T-cell (primary cell): ENCODE measurements at regions not wholly inside any gene's neighbourhood (a gene's known extent, or its start where the extent isn't known, plus 50 kb on each side); places are given as distances from the start of the nearest gene placed in this dataset.

ENCODE experiments used
- ATAC-seq, 4 experiments: fragments of 200-7000 bp in 3 of 4; fragments of 150-1000 bp in 1 of 4; cut with Tn5 transposase; replicated peaks in 1 of 4; 1 replicate in 3 of 4; 2 replicates in 1 of 4; pipeline ENCODE4 v1.10.0; 2021; ENCODE audit warnings: moderate library complexity in 3 of 4, mild to moderate bottlenecking in 2 of 4, moderate number of reproducible peaks in 1 of 4
- CTCF ChIA-PET, 2 donors: fragments of 300-600 bp; sonication (Branson Sonifier 250); formaldehyde crosslinking; loops; one replicate each; lab custom pipeline; 2022; ENCODE audit warnings: antibody characterized with exemption in 2 of 2; lab: Charles Lee
- POLR2A ChIA-PET, 2 donors: fragments of 300-600 bp; sonication (Branson Sonifier 250); formaldehyde crosslinking; loops; one replicate each; lab custom pipeline; 2022; ENCODE audit warnings: antibody characterized with exemption in 2 of 2; lab: Charles Lee
- DNase-seq, 35 experiments: peaks; one replicate each; pipeline versions ENCODE4 v3.0.0 to v3.0.0-alpha.2; 2013 to 2023
- H3K27ac ChIP-seq: one replicate; pipeline ENCODE4 v1.5.1; 2013; ENCODE audit warnings: low read length
- H3K27me3 ChIP-seq, 2 experiments: replicated peaks in 1 of 2; 1 replicate in 1 of 2; 2 replicates in 1 of 2; pipeline versions ENCODE4 v1.6.1 to v1.7.0; 2013; ENCODE audit warnings: low read length in 1 of 2, mixed read lengths in 1 of 2; ENCODE audit not compliant: control insufficient read depth in 2 of 2, insufficient read depth in 2 of 2; ENCODE audit errors: extremely low read depth in 1 of 2
- H3K36me3 ChIP-seq, 2 donors: 1 replicate in 1 of 2; 2 replicates in 1 of 2; pipeline versions ENCODE4 v1.6.1 to v1.7.0; 2013; ENCODE audit warnings: low read length in 1 of 2; ENCODE audit not compliant: control insufficient read depth in 2 of 2, insufficient read depth in 1 of 2; ENCODE audit errors: extremely low read depth in 1 of 2
- H3K4me1 ChIP-seq, 2 experiments: 1 replicate in 1 of 2; 2 replicates in 1 of 2; pipeline versions ENCODE4 v1.6.1 to v1.7.0; 2013; ENCODE audit warnings: low read length in 2 of 2, mixed read lengths in 1 of 2; ENCODE audit not compliant: insufficient read depth in 2 of 2, control insufficient read depth in 1 of 2; ENCODE audit errors: extremely low read depth in 1 of 2
- H3K4me3 ChIP-seq, 2 donors: 1 replicate in 1 of 2; 2 replicates in 1 of 2; pipeline versions ENCODE4 v1.5.1 to v1.7.0; 2013; ENCODE audit warnings: mild to moderate bottlenecking in 2 of 2, low read length in 1 of 2, moderate library complexity in 1 of 2; ENCODE audit not compliant: control insufficient read depth in 1 of 2; ENCODE audit errors: extremely low read depth in 1 of 2
- H3K9me3 ChIP-seq: 2 replicates; pipeline ENCODE4 v1.7.0; 2013
- H3K27ac Mint-ChIP-seq, 2 donors: one replicate each; pipeline ENCODE4 v1.8.0; 2020 to 2021; ENCODE audit warnings: mild to moderate bottlenecking in 2 of 2, mixed read lengths in 2 of 2
- H3K27me3 Mint-ChIP-seq, 2 donors: one replicate each; pipeline ENCODE4 v1.8.0; 2021 to 2022; ENCODE audit warnings: mixed read lengths in 2 of 2
- H3K36me3 Mint-ChIP-seq: one replicate; pipeline ENCODE4 v1.8.0; 2021; ENCODE audit warnings: mixed read lengths
- H3K4me1 Mint-ChIP-seq, 3 donors: one replicate each; pipeline ENCODE4 v1.8.0; 2020 to 2022; ENCODE audit warnings: mixed read lengths in 3 of 3, mild to moderate bottlenecking in 1 of 3
- H3K4me3 Mint-ChIP-seq, 3 donors: one replicate each; pipeline ENCODE4 v1.8.0; 2020 to 2022; ENCODE audit warnings: mild to moderate bottlenecking in 3 of 3, mixed read lengths in 3 of 3, moderate library complexity in 3 of 3
- H3K9me3 Mint-ChIP-seq, 3 donors: one replicate each; pipeline ENCODE4 v1.8.0; 2020 to 2022; ENCODE audit warnings: mixed read lengths in 3 of 3
- WGBS: methylation state at CpG from one replicate; pipeline ENCODE4 v1.1.5; 2013; ENCODE audit warnings: missing lambda C conversion rate; ENCODE audit not compliant: insufficient coverage; 5-methylcytosine and 5-hydroxymethylcytosine counted together

DNA sequence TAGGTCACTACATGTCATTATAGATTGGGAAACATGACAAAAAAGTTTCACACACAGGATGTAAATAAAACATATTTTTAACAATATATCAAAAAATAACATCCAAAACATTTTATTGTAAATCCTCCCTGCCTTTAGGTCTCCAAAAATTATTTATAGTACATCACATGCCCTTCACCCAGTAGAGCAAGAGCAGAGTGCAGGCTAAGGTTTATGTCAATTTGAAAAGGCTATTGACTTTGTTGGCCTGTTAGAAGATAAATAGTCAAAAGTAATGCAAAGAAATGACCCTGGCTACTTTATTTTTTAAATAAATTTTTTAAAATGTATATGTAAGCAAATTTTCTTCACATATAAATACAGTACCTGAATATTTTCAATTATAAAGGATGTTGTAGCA is 983.7 kb downstream of the RAB28 start:
- POLR2A ChIA-PET, result no interaction called here
- peaks cover 3% of the 10 kb centered on the region for H3K9me3 ChIP-seq
- Mint-ChIP-seq H3K4me3 (no peak overlapping the region), H3K27ac (no peak overlapping the region), H3K27me3 (no peaks in the 10 kb centered on the region), H3K4me1 (no peaks in the 10 kb centered on the region), H3K36me3 (no peaks in the 10 kb centered on the region), H3K9me3 (peaks cover 2 to 14% (median 13%) of the 10 kb centered on the region in 3 donors)
- no peak for ATAC-seq
- H3K4me1 ChIP-seq, result no peaks in the 10 kb centered on the region
- no peaks in the 10 kb centered on the region for H3K27me3 ChIP-seq
- CTCF ChIA-PET, result no interaction called here
- H3K4me3 ChIP-seq, result no peak overlapping the region
- no peak overlapping the region for H3K27ac ChIP-seq
- no peak for DNase-seq
- no peaks in the 10 kb centered on the region for H3K36me3 ChIP-seq

DNA sequence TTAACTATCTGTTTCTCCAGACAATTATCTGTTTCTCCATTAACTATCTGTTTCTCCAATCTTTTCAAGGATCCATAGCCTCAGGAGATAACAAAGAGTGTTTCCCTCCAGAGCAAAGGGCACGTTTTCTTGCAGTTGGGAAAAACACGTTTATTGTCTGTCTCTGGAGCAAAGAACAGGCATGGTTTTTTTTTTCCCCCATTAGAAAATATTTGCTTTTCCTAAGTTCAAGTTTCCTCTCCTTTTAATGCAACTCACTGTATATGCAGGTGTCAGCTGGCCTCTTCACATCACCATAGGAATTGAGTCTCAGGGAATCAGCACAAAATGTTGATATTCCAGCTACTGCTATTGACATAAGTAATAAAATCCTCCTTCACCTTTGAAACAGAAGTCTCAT is 984.4 kb downstream of the RAB28 start:
- no peaks in the 10 kb centered on the region for H3K4me1 Mint-ChIP-seq
- no peak overlapping the region for H3K4me3 Mint-ChIP-seq
- H3K27ac Mint-ChIP-seq, result no peak overlapping the region
- no peaks in the 10 kb centered on the region for H3K27me3 Mint-ChIP-seq
- H3K36me3 Mint-ChIP-seq, result no peaks in the 10 kb centered on the region
- H3K9me3 ChIP-seq, result peaks cover 3% of the 10 kb centered on the region
- H3K4me3 ChIP-seq, result no peak overlapping the region
- H3K36me3 ChIP-seq, result no peaks in the 10 kb centered on the region
- ChIA-PET CTCF (no interaction called here), POLR2A (no interaction called here)
- H3K27me3 ChIP-seq, result no peaks in the 10 kb centered on the region
- H3K4me1 ChIP-seq, result no peaks in the 10 kb centered on the region
- ATAC-seq, result no peak
- WGBS, result no CpG with 5 or more reads among the region's 2 CpGs
- H3K27ac ChIP-seq, result no peak overlapping the region
- H3K9me3 Mint-ChIP-seq, result peaks cover 5 to 16% (median 14%) of the 10 kb centered on the region in 3 donors
- no peak for DNase-seq

DNA sequence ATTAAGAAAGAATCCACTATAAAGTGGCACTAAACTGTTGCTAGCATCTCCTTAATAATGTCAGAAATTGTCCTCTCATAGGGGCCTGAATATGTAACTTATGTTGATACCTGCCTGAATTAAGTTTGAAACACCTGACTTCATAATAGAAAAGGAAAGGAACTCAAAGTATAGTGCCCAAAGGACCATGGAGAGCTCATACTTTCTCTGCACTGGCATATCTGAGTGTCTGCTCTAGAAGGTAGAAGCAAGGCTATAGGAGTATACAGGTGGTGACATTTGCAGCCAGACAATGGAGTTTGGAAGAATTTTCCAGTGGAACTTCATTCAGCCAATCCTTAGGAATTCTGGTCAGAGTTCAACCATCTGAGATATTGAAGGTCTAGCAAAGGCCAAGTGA is 988.9 kb downstream of the RAB28 start:
- H3K27ac Mint-ChIP-seq, result no peak overlapping the region
- Histone ChIP-seq H3K4me3 (no peak overlapping the region), H3K9me3 (peaks cover 3% of the 10 kb centered on the region), H3K27ac (no peak overlapping the region), H3K36me3 (no peaks in the 10 kb centered on the region), H3K27me3 (no peaks in the 10 kb centered on the region), H3K4me1 (no peaks in the 10 kb centered on the region)
- H3K4me1 Mint-ChIP-seq, result no peaks in the 10 kb centered on the region
- no peaks in the 10 kb centered on the region for H3K36me3 Mint-ChIP-seq
- ChIA-PET CTCF (no interaction called here), POLR2A (no interaction called here)
- H3K27me3 Mint-ChIP-seq, result no peaks in the 10 kb centered on the region
- DNase-seq (no peak), ATAC-seq (no peak)
- H3K4me3 Mint-ChIP-seq, result no peak overlapping the region
- H3K9me3 Mint-ChIP-seq, result peaks cover 7 to 11% (median 8%) of the 10 kb centered on the region in 3 donors

DNA sequence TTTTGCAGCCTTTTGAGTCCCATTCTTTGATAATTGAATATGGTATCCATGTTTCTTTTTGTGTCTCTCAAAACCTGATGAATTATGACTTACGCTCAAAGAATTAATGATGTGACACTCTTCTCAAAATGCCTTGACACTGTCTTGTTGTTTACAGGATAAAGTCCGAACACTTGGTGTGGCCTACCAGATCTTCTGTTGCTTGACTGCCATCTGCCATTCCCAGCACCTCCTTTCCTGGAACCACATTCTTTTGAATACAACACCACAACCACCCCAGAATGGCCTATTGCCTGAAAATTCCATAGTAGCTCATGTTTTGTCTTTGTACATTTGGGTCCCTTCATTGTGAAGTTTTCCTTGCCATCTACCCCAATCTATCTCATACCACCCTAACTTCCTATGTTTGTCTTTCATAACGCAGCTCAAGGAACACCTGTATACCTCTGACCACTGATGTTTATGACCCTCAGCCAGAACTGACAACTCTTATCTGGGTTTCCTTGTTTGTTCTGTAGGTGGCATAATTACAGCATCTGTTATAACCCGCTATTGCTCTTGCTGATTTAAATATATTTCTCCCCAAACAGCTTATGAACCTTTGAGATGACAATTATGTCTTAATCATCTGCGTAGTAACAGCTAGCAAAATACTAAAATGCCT is 991.3 kb downstream of the RAB28 start:
- ChIA-PET CTCF (no interaction called here), POLR2A (no interaction called here)
- DNase-seq (no peak), ATAC-seq (no peak)
- no peaks in the 10 kb centered on the region for H3K36me3 ChIP-seq
- no peak overlapping the region for H3K27ac ChIP-seq
- 68% methylated on average over 2 of the region's 5 CpGs for WGBS
- H3K4me1 ChIP-seq, result no peaks in the 10 kb centered on the region
- H3K27ac Mint-ChIP-seq, result no peak overlapping the region
- H3K9me3 Mint-ChIP-seq, result peaks cover 8 to 17% (median 15%) of the 10 kb centered on the region in 3 donors
- H3K27me3 ChIP-seq, result no peaks in the 10 kb centered on the region
- H3K4me1 Mint-ChIP-seq, result no peaks in the 10 kb centered on the region
- H3K9me3 ChIP-seq, result peaks cover 3% of the 10 kb centered on the region
- H3K27me3 Mint-ChIP-seq, result no peaks in the 10 kb centered on the region
- no peak overlapping the region for H3K4me3 Mint-ChIP-seq
- no peak overlapping the region for H3K4me3 ChIP-seq
- no peaks in the 10 kb centered on the region for H3K36me3 Mint-ChIP-seq

DNA sequence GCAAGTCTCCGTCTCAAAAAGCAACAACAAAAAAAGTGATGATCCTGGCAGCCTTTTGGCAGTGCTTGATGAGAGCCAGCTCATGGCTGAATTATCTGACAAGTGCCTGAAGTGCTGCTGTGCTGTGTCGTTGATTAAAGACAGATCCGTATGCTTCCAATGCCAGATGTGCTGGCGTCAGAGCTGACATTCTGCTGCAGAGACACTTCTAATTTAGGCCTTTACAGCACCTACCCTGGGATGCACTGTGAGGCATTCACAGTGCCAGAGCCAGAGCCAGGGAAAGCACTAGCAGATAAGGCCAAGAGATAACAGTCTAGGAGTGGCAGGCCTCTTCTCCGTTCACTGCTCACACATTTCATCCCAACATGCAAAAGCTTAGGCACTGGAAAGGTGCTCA is 995.5 kb downstream of the RAB28 start:
- Histone ChIP-seq H3K27me3 (no peaks in the 10 kb centered on the region), H3K36me3 (no peaks in the 10 kb centered on the region), H3K9me3 (no peaks in the 10 kb centered on the region), H3K4me1 (no peaks in the 10 kb centered on the region), H3K4me3 (no peak overlapping the region), H3K27ac (no peak overlapping the region)
- H3K36me3 Mint-ChIP-seq, result no peaks in the 10 kb centered on the region
- H3K27ac Mint-ChIP-seq, result no peak overlapping the region
- ATAC-seq (no peak), DNase-seq (no peak)
- peaks cover 10 to 18% (median 13%) of the 10 kb centered on the region in 3 donors for H3K9me3 Mint-ChIP-seq
- no peaks in the 10 kb centered on the region for H3K27me3 Mint-ChIP-seq
- ChIA-PET CTCF (no interaction called here), POLR2A (no interaction called here)
- 57% methylated on average over 4 of the region's 5 CpGs for WGBS
- H3K4me1 Mint-ChIP-seq, result no peaks in the 10 kb centered on the region
- H3K4me3 Mint-ChIP-seq, result no peak overlapping the region

DNA sequence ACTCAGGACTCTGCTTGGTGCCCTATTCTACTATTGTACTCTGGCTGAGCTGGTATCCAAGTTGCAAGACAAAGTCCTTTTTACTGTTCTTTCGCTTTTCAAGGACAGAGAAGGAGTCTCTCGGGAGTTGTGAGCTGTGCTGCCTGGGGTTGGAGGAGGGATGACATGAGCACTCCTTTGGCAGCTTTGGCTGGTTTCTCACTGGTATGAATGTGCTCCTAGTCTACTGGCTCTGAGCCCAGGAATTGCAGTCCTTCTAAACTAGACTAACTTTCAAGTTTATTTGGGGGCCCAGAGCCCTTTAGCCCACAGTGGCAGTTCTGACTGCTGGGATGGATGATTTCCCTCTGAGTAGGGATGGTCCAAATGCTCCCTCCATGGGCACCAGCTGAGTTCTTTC is 997.1 kb downstream of the RAB28 start:
- POLR2A ChIA-PET, result no interaction called here
- Mint-ChIP-seq H3K9me3 (peaks cover 10 to 13% (median 13%) of the 10 kb centered on the region in 3 donors), H3K4me1 (no peaks in the 10 kb centered on the region), H3K27me3 (no peaks in the 10 kb centered on the region), H3K4me3 (no peak overlapping the region), H3K36me3 (no peaks in the 10 kb centered on the region), H3K27ac (no peak overlapping the region)
- CTCF ChIA-PET, result no interaction called here
- H3K9me3 ChIP-seq, result no peaks in the 10 kb centered on the region
- 75% methylated on average over 2 of the region's 2 CpGs for WGBS
- DNase-seq (no peak), ATAC-seq (no peak)
- H3K27ac ChIP-seq, result no peak overlapping the region
- H3K27me3 ChIP-seq, result no peaks in the 10 kb centered on the region
- no peaks in the 10 kb centered on the region for H3K4me1 ChIP-seq
- no peak overlapping the region for H3K4me3 ChIP-seq
- H3K36me3 ChIP-seq, result no peaks in the 10 kb centered on the region

DNA sequence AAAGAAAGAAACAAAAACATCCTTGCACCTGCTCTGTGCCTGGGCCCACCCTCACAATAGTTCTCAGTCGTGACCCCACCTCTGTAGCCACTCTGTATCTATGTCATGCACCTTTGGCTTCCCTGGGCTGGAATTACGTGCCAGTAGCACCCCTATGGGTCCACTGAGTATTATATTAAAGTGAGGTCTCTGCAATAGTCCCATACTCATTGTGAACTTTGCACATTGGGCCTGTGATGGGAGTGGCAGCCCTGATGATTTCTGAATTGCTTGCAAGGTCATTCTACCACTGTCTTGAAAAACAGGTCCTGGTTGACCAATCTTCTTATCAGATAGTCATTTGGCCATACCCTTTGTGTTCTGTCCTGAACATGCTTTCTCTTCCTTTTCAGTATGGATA is 1012.1 kb downstream of the RAB28 start:
- POLR2A ChIA-PET, result no interaction called here
- no peak overlapping the region for H3K4me3 ChIP-seq
- H3K36me3 Mint-ChIP-seq, result no peaks in the 10 kb centered on the region
- H3K36me3 ChIP-seq, result no peaks in the 10 kb centered on the region
- no peaks in the 10 kb centered on the region for H3K27me3 ChIP-seq
- H3K4me1 Mint-ChIP-seq, result no peaks in the 10 kb centered on the region
- H3K9me3 ChIP-seq, result no peaks in the 10 kb centered on the region
- no peak overlapping the region for H3K27ac Mint-ChIP-seq
- H3K4me1 ChIP-seq, result no peaks in the 10 kb centered on the region
- H3K27me3 Mint-ChIP-seq, result no peaks in the 10 kb centered on the region
- H3K27ac ChIP-seq, result no peak overlapping the region
- no peak overlapping the region for H3K4me3 Mint-ChIP-seq
- CTCF ChIA-PET, result no interaction called here
- 60% methylated on average over 1 of the region's 2 CpGs for WGBS
- H3K9me3 Mint-ChIP-seq, result peaks cover 13 to 24% (median 17%) of the 10 kb centered on the region in 3 donors
- DNase-seq, result no peak
- no peak for ATAC-seq
